Sigmoid colon (tissue), 6 donors: ENCODE measurements at regions not wholly inside any gene's neighbourhood (a gene's known extent, or its start where the extent isn't known, plus 50 kb on each side); places are given as distances from the start of the nearest gene placed in this dataset.

ENCODE experiments used
- DNase-seq: peaks from one replicate; pipeline ENCODE4 v3.0.0-alpha.2; 2019
- H3K27ac ChIP-seq, 4 donors: fragments of 200-600 bp; sonication (generic); one replicate each; pipeline ENCODE4 v1.5.1; 2016 to 2019; ENCODE audit warnings: mild to moderate bottlenecking in 1 of 4
- H3K27me3 ChIP-seq, 3 donors: fragments of 200-600 bp; sonication (generic); one replicate each; pipeline ENCODE4 v1.5.1; 2019; ENCODE audit warnings: mild to moderate bottlenecking in 1 of 3
- H3K36me3 ChIP-seq, 4 donors: fragments of 200-600 bp; sonication (generic); one replicate each; pipeline ENCODE4 v1.5.1; 2016 to 2019
- H3K4me1 ChIP-seq, 4 donors: fragments of 200-600 bp; sonication (generic); one replicate each; pipeline ENCODE4 v1.5.1; 2017 to 2019
- H3K4me3 ChIP-seq, 4 donors: fragments of 200-600 bp; sonication (generic); one replicate each; pipeline ENCODE4 v1.5.1; 2017 to 2019; ENCODE audit warnings: mild to moderate bottlenecking in 2 of 4, moderate library complexity in 1 of 4
- H3K9me3 ChIP-seq, 4 donors: fragments of 200-600 bp in 3 of 4; sonication (generic) in 3 of 4; one replicate each; pipeline versions ENCODE4 v1.5.1 to v1.6.1; 2013 to 2019
- EP300 ChIP-seq, 4 donors: sonication (generic); formaldehyde crosslinking; IDR thresholded peaks; one replicate each; pipeline ENCODE4 v1.6.1; 2017; ENCODE audit warnings: antibody characterized with exemption in 4 of 4
- POLR2A ChIP-seq, 2 donors: fragments of 450-650 bp; IDR thresholded peaks; one replicate each; pipeline ENCODE4 v1.6.1; 2016; ENCODE audit warnings: antibody characterized with exemption in 2 of 2, mild to moderate bottlenecking in 2 of 2, moderate library complexity in 2 of 2
- POLR2AphosphoS5 ChIP-seq, 4 donors: sonication (generic); formaldehyde crosslinking; IDR thresholded peaks; one replicate each; pipeline ENCODE4 v1.6.1; 2017; ENCODE audit warnings: antibody characterized with exemption in 4 of 4
- WGBS, 2 donors: extraction: QIAGEN DNeasy Blood & Tissue Kit; methylation state at CpG; one replicate each; pipeline ENCODE4 v1.1.7; 2013; 5-methylcytosine and 5-hydroxymethylcytosine counted together
- intact Hi-C: fragments of 100-400 bp; cut with DNase I; formaldehyde crosslinking; loops from one replicate; pipeline ENCODE4 v1.15.1; 2023
- TF ChIP-seq, protein P1 (sequence below), 4 experiments: fragments of 450-650 bp in 3 of 4; fragments of 200-600 bp in 1 of 4; IDR thresholded peaks; one replicate each; pipeline ENCODE4 v1.5.1; 2016 to 2019; ENCODE audit warnings: antibody characterized with exemption in 4 of 4, mild to moderate bottlenecking in 3 of 4, moderate library complexity in 2 of 4
- donor health status: healthy with polysubstance abuse.
- donor health status: healthy.

DNA sequence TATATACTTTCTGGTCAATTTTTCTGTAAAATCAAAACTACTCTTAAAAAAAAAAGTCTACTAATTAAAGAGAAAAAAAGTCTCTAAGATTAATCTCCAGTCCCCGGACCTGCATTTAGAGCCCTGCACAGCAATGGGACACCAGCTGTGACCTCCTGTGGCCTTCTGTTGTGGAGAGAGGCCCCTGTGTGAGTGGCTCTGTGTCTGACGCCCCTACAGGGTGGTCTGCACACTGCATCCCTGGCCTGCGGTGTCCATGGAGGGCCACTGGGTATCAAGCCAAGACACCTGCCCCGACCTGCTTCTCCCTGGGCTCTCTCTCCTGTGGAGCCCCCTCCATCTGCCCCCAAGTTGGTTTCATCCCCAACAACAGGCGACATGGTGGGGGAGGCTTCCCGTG lies 248.0 kb upstream of the DIO3 start:
- 77 to 82% methylated on average over 6 of the region's 6 CpGs for WGBS, 2 donors
- intact Hi-C loops = no loop called here
- peaks cover 0 to 13% (median 7%) of the 10 kb centered on the region in 4 donors for H3K9me3 ChIP-seq
- H3K27ac ChIP-seq = no peak overlapping the region
- DNase-seq = no peak
- TF ChIP-seq, protein P1, sequence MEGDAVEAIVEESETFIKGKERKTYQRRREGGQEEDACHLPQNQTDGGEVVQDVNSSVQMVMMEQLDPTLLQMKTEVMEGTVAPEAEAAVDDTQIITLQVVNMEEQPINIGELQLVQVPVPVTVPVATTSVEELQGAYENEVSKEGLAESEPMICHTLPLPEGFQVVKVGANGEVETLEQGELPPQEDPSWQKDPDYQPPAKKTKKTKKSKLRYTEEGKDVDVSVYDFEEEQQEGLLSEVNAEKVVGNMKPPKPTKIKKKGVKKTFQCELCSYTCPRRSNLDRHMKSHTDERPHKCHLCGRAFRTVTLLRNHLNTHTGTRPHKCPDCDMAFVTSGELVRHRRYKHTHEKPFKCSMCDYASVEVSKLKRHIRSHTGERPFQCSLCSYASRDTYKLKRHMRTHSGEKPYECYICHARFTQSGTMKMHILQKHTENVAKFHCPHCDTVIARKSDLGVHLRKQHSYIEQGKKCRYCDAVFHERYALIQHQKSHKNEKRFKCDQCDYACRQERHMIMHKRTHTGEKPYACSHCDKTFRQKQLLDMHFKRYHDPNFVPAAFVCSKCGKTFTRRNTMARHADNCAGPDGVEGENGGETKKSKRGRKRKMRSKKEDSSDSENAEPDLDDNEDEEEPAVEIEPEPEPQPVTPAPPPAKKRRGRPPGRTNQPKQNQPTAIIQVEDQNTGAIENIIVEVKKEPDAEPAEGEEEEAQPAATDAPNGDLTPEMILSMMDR (IDR thresholded peaks at IDR 0.05) = no peak
- TF ChIP-seq POLR2A (IDR thresholded peaks at IDR 0.05) (no peak), POLR2AphosphoS5 (IDR thresholded peaks at IDR 0.05) (no peak), EP300 (IDR thresholded peaks at IDR 0.05) (no peak)
- no peaks in the 10 kb centered on the region for H3K36me3 ChIP-seq
- no peaks in the 10 kb centered on the region for H3K27me3 ChIP-seq
- H3K4me1 ChIP-seq = no peaks in the 10 kb centered on the region
- no peak overlapping the region for H3K4me3 ChIP-seq

DNA sequence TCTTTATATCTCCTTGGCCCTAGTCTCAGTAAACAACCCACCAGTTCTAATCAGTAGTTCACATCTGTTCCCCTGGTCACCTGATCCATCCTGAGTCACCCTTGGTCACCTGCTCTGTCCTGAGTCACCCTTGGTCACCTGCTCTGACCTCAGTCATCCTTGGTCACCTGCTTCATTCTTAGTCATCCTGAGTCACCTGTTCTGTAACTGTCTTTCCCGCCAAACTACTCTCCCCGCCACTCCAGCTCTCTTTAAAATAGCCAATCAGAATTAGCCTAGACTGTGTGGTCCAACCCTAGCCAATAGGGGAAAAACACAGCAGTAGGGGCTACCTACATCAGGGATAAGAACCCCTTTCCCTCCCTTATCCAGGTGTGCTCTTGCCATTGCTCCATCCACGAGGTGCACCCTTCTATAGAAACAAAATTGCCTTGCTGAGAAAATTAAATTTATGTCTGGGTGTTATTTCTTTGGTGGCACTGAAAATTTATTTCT lies 245.4 kb upstream of the DIO3 start:
- WGBS, 2 donors = 87 to 90% methylated on average over 3 of the region's 3 CpGs
- H3K4me1 ChIP-seq = no peaks in the 10 kb centered on the region

DNA sequence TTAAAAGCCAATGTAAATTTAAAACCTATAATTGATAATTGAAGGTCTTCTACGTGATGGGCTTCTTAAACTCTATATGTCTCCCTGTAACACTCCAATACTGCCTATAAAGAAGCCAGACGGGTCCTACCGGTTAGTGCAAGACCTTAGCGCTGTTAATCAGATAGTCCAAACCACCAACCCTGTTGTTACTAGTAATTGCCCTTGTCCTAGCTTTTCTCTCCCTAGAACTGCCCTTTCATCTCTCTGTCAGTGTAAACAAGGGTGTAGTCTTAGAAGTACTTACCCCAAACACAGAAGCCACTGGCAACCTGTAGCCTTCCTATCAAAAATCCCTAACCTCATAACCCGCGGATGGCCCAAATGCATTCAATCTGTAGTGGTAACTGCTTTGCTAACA lies 243.0 kb upstream of the DIO3 start:
- WGBS, 2 donors = 20 to 60% methylated on average over 6 of the region's 6 CpGs
- no peak for DNase-seq
- Histone ChIP-seq H3K4me1 (no peaks in the 10 kb centered on the region), H3K9me3 (peaks cover 0 to 13% (median 7%) of the 10 kb centered on the region in 4 donors), H3K4me3 (no peak overlapping the region), H3K27me3 (no peaks in the 10 kb centered on the region), H3K27ac (no peak overlapping the region), H3K36me3 (no peaks in the 10 kb centered on the region)
- intact Hi-C loops = no loop called here
- TF ChIP-seq EP300 (IDR thresholded peaks at IDR 0.05) (no peak), POLR2AphosphoS5 (IDR thresholded peaks at IDR 0.05) (no peak), POLR2A (IDR thresholded peaks at IDR 0.05) (no peak)
- TF ChIP-seq, protein P1 (IDR thresholded peaks at IDR 0.05) = no peak

More for the DNA sequence above, 245.4 kb upstream of the DIO3 start:
- Histone ChIP-seq H3K27me3 (no peaks in the 10 kb centered on the region), H3K4me3 (no peak overlapping the region), H3K27ac (no peak overlapping the region), H3K36me3 (no peaks in the 10 kb centered on the region), H3K9me3 (peaks cover 0 to 13% (median 7%) of the 10 kb centered on the region in 4 donors)
- intact Hi-C loops = no loop called here
- DNase-seq = no peak
- TF ChIP-seq, protein P1 (IDR thresholded peaks at IDR 0.05) = no peak
- no peak for TF ChIP-seq POLR2A (IDR thresholded peaks at IDR 0.05)
- no peak for TF ChIP-seq EP300 (IDR thresholded peaks at IDR 0.05)
- no peak for TF ChIP-seq POLR2AphosphoS5 (IDR thresholded peaks at IDR 0.05)

DNA sequence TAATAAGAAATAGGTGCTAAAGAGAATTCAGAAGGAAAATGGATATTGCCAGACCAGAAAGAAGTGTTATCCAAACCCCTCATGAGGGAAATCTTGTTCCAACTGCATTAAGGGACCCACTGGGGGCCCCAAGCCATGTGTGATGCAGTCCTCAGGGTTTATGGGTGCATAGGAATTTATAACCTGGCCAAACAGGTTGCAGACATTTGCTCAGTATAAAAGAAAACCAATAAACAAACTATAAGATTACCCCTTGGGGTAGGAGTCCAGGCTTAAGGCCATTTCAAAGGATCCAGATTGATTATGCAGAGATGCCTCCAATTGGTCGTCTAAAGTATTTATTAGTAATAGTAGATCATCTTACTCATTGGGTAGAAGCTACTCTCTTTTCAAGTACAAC lies 240.9 kb upstream of the DIO3 start:
- H3K4me3 ChIP-seq = no peak overlapping the region
- peaks cover 0 to 18% (median 12%) of the 10 kb centered on the region in 4 donors for H3K9me3 ChIP-seq
- H3K36me3 ChIP-seq = no peaks in the 10 kb centered on the region
- H3K4me1 ChIP-seq = no peaks in the 10 kb centered on the region
- no peak for DNase-seq
- no peak overlapping the region for H3K27ac ChIP-seq
- no peaks in the 10 kb centered on the region for H3K27me3 ChIP-seq
- intact Hi-C loops = no loop called here
- TF ChIP-seq POLR2A (IDR thresholded peaks at IDR 0.05) = no peak
- no peak for TF ChIP-seq POLR2AphosphoS5 (IDR thresholded peaks at IDR 0.05)
- no peak for TF ChIP-seq EP300 (IDR thresholded peaks at IDR 0.05)
- TF ChIP-seq, protein P1 (IDR thresholded peaks at IDR 0.05) = no peak
- 12 to 70% methylated on average over 1 of the region's 1 CpG for WGBS, 2 donors

DNA sequence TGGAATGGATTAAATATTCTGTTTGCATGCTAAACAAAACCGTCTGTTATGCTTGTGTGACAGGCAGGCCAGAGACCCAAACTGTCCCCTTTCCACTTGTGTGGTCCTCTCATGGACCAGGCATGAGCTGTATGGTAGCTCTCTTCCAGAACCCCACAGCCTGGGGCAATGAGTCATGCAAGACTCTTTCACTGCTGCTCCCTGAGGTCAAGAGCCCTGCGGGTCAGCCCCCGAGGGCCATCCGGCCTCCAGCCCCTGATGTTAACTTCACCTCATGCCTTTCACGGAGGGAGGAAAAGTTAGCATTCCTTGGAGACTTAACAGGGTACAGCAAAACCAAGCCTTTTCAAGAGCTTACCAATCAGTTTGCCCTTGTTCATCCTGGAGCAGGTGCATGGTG lies 239.1 kb upstream of the DIO3 start:
- Histone ChIP-seq H3K27me3 (no peaks in the 10 kb centered on the region), H3K4me1 (no peaks in the 10 kb centered on the region), H3K27ac (no peak overlapping the region), H3K36me3 (no peaks in the 10 kb centered on the region), H3K9me3 (peaks cover 0 to 6% (median 5%) of the 10 kb centered on the region in 4 donors), H3K4me3 (no peak overlapping the region)
- intact Hi-C loops = no loop called here
- TF ChIP-seq, protein P1 (IDR thresholded peaks at IDR 0.05) = no peak
- TF ChIP-seq POLR2AphosphoS5 (IDR thresholded peaks at IDR 0.05) (no peak), POLR2A (IDR thresholded peaks at IDR 0.05) (no peak), EP300 (IDR thresholded peaks at IDR 0.05) (no peak)
- 81 to 83% methylated on average over 5 of the region's 5 CpGs for WGBS, 2 donors
- no peak for DNase-seq
